Endodermal cell (in vitro differentiated cells): ENCODE measurements at regions not wholly inside any gene's neighbourhood (a gene's known extent, or its start where the extent isn't known, plus 50 kb on each side); places are given as distances from the start of the nearest gene placed in this dataset.

Source experiments
- DNase-seq: peaks from one replicate; pipeline ENCODE4 v3.0.0-alpha.2; 2017
- H3K27ac ChIP-seq: 2 replicates; pipeline ENCODE4 v1.5.1; 2013; ENCODE audit warnings: mild to moderate bottlenecking, low read depth, low read length, moderate library complexity
- H3K27me3 ChIP-seq: 2 replicates; pipeline ENCODE4 v1.6.1; 2013; ENCODE audit warnings: mild to moderate bottlenecking, low read length, moderate library complexity; ENCODE audit not compliant: insufficient read depth, control insufficient read depth, poor library complexity, severe bottlenecking
- H3K36me3 ChIP-seq: 2 replicates; pipeline ENCODE4 v1.7.0; 2013; ENCODE audit warnings: mild to moderate bottlenecking, low read length, moderate library complexity; ENCODE audit not compliant: control insufficient read depth, insufficient read depth
- H3K4me1 ChIP-seq: one replicate; pipeline ENCODE4 v1.7.0; 2013; ENCODE audit warnings: low read length; ENCODE audit not compliant: control insufficient read depth, insufficient read depth
- H3K4me3 ChIP-seq: 2 replicates; pipeline ENCODE4 v1.5.1; 2013; ENCODE audit warnings: mild to moderate bottlenecking, low read length, moderate library complexity
- H3K9ac ChIP-seq: 2 replicates; pipeline ENCODE4 v1.6.1; 2013; ENCODE audit warnings: mild to moderate bottlenecking, low read length, moderate library complexity; ENCODE audit not compliant: poor library complexity, severe bottlenecking; ENCODE audit errors: extremely low read depth
- H3K9me3 ChIP-seq: 2 replicates; pipeline ENCODE4 v1.6.1; 2013; ENCODE audit warnings: mild to moderate bottlenecking, low read length, moderate library complexity; ENCODE audit not compliant: control insufficient read depth
- H3K27ac Mint-ChIP-seq: 2 replicates; pipeline ENCODE4 v1.8.0; 2020; ENCODE audit warnings: mixed read lengths
- H3K27me3 Mint-ChIP-seq: 2 replicates; pipeline ENCODE4 v1.8.0; 2021; ENCODE audit warnings: mild to moderate bottlenecking, mixed read lengths; ENCODE audit not compliant: insufficient read depth
- H3K36me3 Mint-ChIP-seq: 2 replicates; pipeline ENCODE4 v1.8.0; 2020; ENCODE audit warnings: low read depth, mixed read lengths
- H3K4me1 Mint-ChIP-seq: 2 replicates; pipeline ENCODE4 v1.8.0; 2020; ENCODE audit warnings: mixed read lengths
- H3K4me3 Mint-ChIP-seq: 2 replicates; pipeline ENCODE4 v1.8.0; 2020; ENCODE audit warnings: mild to moderate bottlenecking, moderate library complexity, mixed read lengths
- H3K9me3 Mint-ChIP-seq: 2 replicates; pipeline ENCODE4 v1.8.0; 2020; ENCODE audit warnings: mild to moderate bottlenecking, mixed read lengths
- CTCF ChIP-seq: fragments of 200-600 bp; sonication (generic); conservative IDR thresholded peaks from 2 replicates; pipeline ENCODE4 v1.5.0; 2021; ENCODE audit warnings: antibody characterized with exemption, mild to moderate bottlenecking
- WGBS, 2 experiments: methylation state at CpG; one replicate each; pipeline versions ENCODE4 v1.1.5 to v1.1.7; 2013; ENCODE audit warnings: missing lambda C conversion rate in 2 of 2, mixed read lengths in 1 of 2; ENCODE audit not compliant: insufficient coverage in 1 of 2, insufficient read length in 1 of 2; 5-methylcytosine and 5-hydroxymethylcytosine counted together

DNA sequence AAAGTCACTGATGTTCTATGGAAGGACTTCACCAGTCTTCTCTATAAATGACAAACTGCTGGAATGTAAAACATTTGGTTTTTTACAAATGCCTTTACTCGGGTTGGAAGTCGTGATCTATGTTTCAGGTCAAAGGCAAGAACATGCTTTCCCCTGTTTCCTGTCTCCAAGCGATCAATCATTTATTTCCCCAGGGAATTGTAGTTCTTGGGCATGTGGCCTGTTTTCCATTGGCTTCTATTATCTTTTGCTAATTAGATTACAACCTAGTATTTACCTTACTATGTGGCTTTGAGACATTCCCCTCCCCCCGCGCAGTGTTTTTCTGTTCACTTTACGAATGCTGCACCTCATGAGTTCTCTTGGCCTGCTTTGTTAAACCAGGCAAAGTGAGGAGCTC lies 684.2 kb downstream of the EPHA4 start:
- no peak overlapping the region for H3K27ac Mint-ChIP-seq
- no peak overlapping the region for H3K27ac ChIP-seq
- no peak overlapping the region for H3K4me3 Mint-ChIP-seq
- peaks cover 14% of the 10 kb centered on the region for H3K9me3 ChIP-seq
- no peaks in the 10 kb centered on the region for H3K36me3 Mint-ChIP-seq
- H3K9ac ChIP-seq, result no peak overlapping the region
- DNase-seq, result no peak
- 78 to 89% methylated on average over 3 to 6 of the region's 6 CpGs for whole genome bisulfite sequencing, 2 experiments
- H3K4me1 Mint-ChIP-seq, result peaks cover 25% of the 10 kb centered on the region
- no peaks in the 10 kb centered on the region for H3K27me3 ChIP-seq
- H3K36me3 ChIP-seq, result no peaks in the 10 kb centered on the region
- no peaks in the 10 kb centered on the region for H3K27me3 Mint-ChIP-seq
- no peaks in the 10 kb centered on the region for H3K9me3 Mint-ChIP-seq
- H3K4me3 ChIP-seq, result peak overlapping the region; percentile 37
- peaks cover 4% of the 10 kb centered on the region for H3K4me1 ChIP-seq
- no peak for TF ChIP-seq CTCF

DNA sequence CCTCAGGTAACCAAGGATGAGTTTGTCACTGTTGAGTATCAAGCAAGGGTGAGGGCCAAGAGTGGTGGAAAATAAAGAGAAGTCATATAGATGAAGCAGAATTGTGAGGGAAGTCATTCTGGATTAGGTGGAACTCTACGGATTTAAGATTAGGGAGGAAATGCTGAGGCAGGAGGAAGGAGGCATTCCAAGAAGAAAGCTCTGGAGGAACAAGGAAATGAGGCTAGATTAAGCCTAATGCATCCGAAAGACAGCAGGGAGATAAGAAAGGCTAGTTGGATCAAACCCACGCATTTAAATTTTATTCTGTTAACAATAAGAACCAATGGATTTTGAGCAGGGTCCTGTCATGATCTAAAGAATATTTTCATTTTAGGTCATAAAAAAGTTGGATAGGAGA lies 681.2 kb downstream of the EPHA4 start:
- Mint-ChIP-seq H3K27me3 (no peaks in the 10 kb centered on the region), H3K27ac (peak overlapping the region; percentile 4), H3K4me3 (no peak overlapping the region), H3K4me1 (peaks cover 26% of the 10 kb centered on the region), H3K9me3 (no peaks in the 10 kb centered on the region), H3K36me3 (no peaks in the 10 kb centered on the region)
- no peak overlapping the region for H3K27ac ChIP-seq
- no peak overlapping the region for H3K4me3 ChIP-seq
- no peaks in the 10 kb centered on the region for H3K27me3 ChIP-seq
- DNase-seq, result no peak
- no peaks in the 10 kb centered on the region for H3K36me3 ChIP-seq
- peaks cover 13% of the 10 kb centered on the region for H3K9me3 ChIP-seq
- WGBS, 2 experiments, result 81 to 91% methylated on average over 3 of the region's 3 CpGs
- TF ChIP-seq CTCF, result no peak
- H3K4me1 ChIP-seq, result peaks cover 4% of the 10 kb centered on the region
- H3K9ac ChIP-seq, result no peak overlapping the region

GRCh38 chr2:220891405-220891804 lies 680.7 kb downstream of the EPHA4 start:
- H3K27me3 ChIP-seq, result no peaks in the 10 kb centered on the region
- H3K27me3 Mint-ChIP-seq, result no peaks in the 10 kb centered on the region
- no peak overlapping the region for H3K4me3 Mint-ChIP-seq
- no peaks in the 10 kb centered on the region for H3K36me3 Mint-ChIP-seq
- peaks cover 26% of the 10 kb centered on the region for H3K4me1 Mint-ChIP-seq
- TF ChIP-seq CTCF, result no peak
- H3K4me1 ChIP-seq, result peaks cover 4% of the 10 kb centered on the region
- H3K27ac Mint-ChIP-seq, result no peak overlapping the region
- H3K9ac ChIP-seq, result no peak overlapping the region
- peaks cover 8% of the 10 kb centered on the region for H3K9me3 ChIP-seq
- 17 to 67% methylated on average over 1 of the region's 1 CpG for WGBS, 2 experiments
- no peaks in the 10 kb centered on the region for H3K9me3 Mint-ChIP-seq
- no peak overlapping the region for H3K27ac ChIP-seq
- H3K4me3 ChIP-seq, result no peak overlapping the region
- DNase-seq, result peak; percentile 52
- no peaks in the 10 kb centered on the region for H3K36me3 ChIP-seq
